ENCODE measurements at regions not wholly inside any gene's neighbourhood (a gene's known extent, or its start where the extent isn't known, plus 50 kb on each side); places are given as distances from the start of the nearest gene placed in this dataset.

- DNase-seq, result no peak
- Histone ChIP-seq H3K4me1 (peaks cover 23 to 32% (median 26%) of the 10 kb centered on the region in 4 donors), H3K9me3 (no peaks in the 10 kb centered on the region), H3K36me3 (no peaks in the 10 kb centered on the region), H3K27me3 (no peaks in the 10 kb centered on the region), H3K27ac (peak overlapping the region in 2 of 4 donors; percentile 80 to 86), H3K4me3 (no peak overlapping the region)
- in situ Hi-C loops (cut with MboI; ENCODE audit: low pct_ligation_motif_present in 1 of 4, low pct_unique_long_range_greater_than_20kb in 1 of 4, low sequenced_read_pairs in 3 of 4) (loop anchor here in 1 of 4 donors (10.0 kb wide), 1 partner anchor 88 kb away; no protein-coding TSS in a partner anchor), intact Hi-C loops (cut with DNase I; ENCODE audit: low total_unique reads) (loop anchor here (10.0 kb wide), 2 partner anchors 78 to 142 kb away; partner anchors contain the start of gene ABCA1)
- TF ChIP-seq POLR2A (IDR thresholded peaks at IDR 0.05), result no peak
- no peak for TF ChIP-seq POLR2AphosphoS5 (IDR thresholded peaks at IDR 0.05)
- no peak for TF ChIP-seq CTCF (IDR thresholded peaks at IDR 0.05)
- no peak for TF ChIP-seq EP300 (IDR thresholded peaks at IDR 0.05; ENCODE audit: low read depth)
- 70 to 84% methylated on average over 5 of the region's 5 CpGs for WGBS, 2 donors (ENCODE audit: low coverage in 1 of 2)
These were observed 138.4 kb upstream of the ABCA1 start for GRCh38 chr9:105066275-105066865.

GRCh38 chr9:105067895-105068580, 140.1 kb upstream of the ABCA1 start:
- no peaks in the 10 kb centered on the region for H3K36me3 ChIP-seq
- no peak for DNase-seq
- H3K27me3 ChIP-seq, result no peaks in the 10 kb centered on the region
- no peaks in the 10 kb centered on the region for H3K9me3 ChIP-seq
- no peak overlapping the region for H3K27ac ChIP-seq
- 72 to 83% methylated on average over 3 of the region's 3 CpGs for WGBS, 2 donors (ENCODE audit: low coverage in 1 of 2)
- in situ Hi-C loops (cut with MboI; ENCODE audit: low pct_ligation_motif_present in 1 of 4, low pct_unique_long_range_greater_than_20kb in 1 of 4, low sequenced_read_pairs in 3 of 4) (loop anchor here in 1 of 4 donors (10.0 kb wide), 1 partner anchor 87 kb away; no protein-coding TSS in a partner anchor), intact Hi-C loops (cut with DNase I; ENCODE audit: low total_unique reads) (loop anchor here (10.0 kb wide), 2 partner anchors 77 to 143 kb away; partner anchors contain the start of gene ABCA1)
- no peak overlapping the region for H3K4me3 ChIP-seq
- TF ChIP-seq CTCF (IDR thresholded peaks at IDR 0.05) (no peak), EP300 (IDR thresholded peaks at IDR 0.05; ENCODE audit: low read depth) (no peak), POLR2AphosphoS5 (IDR thresholded peaks at IDR 0.05) (no peak), POLR2A (IDR thresholded peaks at IDR 0.05) (no peak)
- peaks cover 23 to 32% (median 26%) of the 10 kb centered on the region in 4 donors for H3K4me1 ChIP-seq

- in situ Hi-C loops (cut with MboI; ENCODE audit: low pct_ligation_motif_present in 1 of 4, low pct_unique_long_range_greater_than_20kb in 1 of 4, low sequenced_read_pairs in 3 of 4), result loop anchor here in 1 of 4 donors (10.0 kb wide), 1 partner anchor 86 kb away; no protein-coding TSS in a partner anchor
- Histone ChIP-seq H3K4me1 (peaks cover 13 to 22% (median 16%) of the 10 kb centered on the region in 4 donors), H3K36me3 (no peaks in the 10 kb centered on the region), H3K9me3 (no peaks in the 10 kb centered on the region), H3K27ac (no peak overlapping the region), H3K4me3 (no peak overlapping the region), H3K27me3 (no peaks in the 10 kb centered on the region)
- intact Hi-C loops (cut with DNase I; ENCODE audit: low total_unique reads), result loop anchor here (10.0 kb wide), 2 partner anchors 76 to 144 kb away; partner anchors contain the start of gene ABCA1
- no peak for TF ChIP-seq EP300 (IDR thresholded peaks at IDR 0.05; ENCODE audit: low read depth)
- no peak for TF ChIP-seq POLR2AphosphoS5 (IDR thresholded peaks at IDR 0.05)
- TF ChIP-seq POLR2A (IDR thresholded peaks at IDR 0.05), result no peak
- TF ChIP-seq CTCF (IDR thresholded peaks at IDR 0.05), result no peak
- 88 to 97% methylated on average over 3 to 5 of the region's 5 CpGs for WGBS, 2 donors (ENCODE audit: low coverage in 1 of 2)
- DNase-seq, result no peak
These were observed 141.3 kb upstream of the ABCA1 start for GRCh38 chr9:105069285-105069684.

GRCh38 chr9:105069696-105070095, 141.7 kb upstream of the ABCA1 start:
- Histone ChIP-seq H3K36me3 (no peaks in the 10 kb centered on the region), H3K4me1 (peaks cover 10 to 18% (median 13%) of the 10 kb centered on the region in 4 donors), H3K4me3 (no peak overlapping the region), H3K27ac (no peak overlapping the region), H3K27me3 (no peaks in the 10 kb centered on the region), H3K9me3 (no peaks in the 10 kb centered on the region)
- WGBS, 2 donors (ENCODE audit: low coverage in 1 of 2), result 60 to 100% methylated on average over 1 of the region's 1 CpG
- in situ Hi-C loops (cut with MboI; ENCODE audit: low pct_ligation_motif_present in 1 of 4, low pct_unique_long_range_greater_than_20kb in 1 of 4, low sequenced_read_pairs in 3 of 4), result loop anchor here in 1 of 4 donors (10.0 kb wide), 1 partner anchor 85 kb away; no protein-coding TSS in a partner anchor
- TF ChIP-seq POLR2AphosphoS5 (IDR thresholded peaks at IDR 0.05) (no peak), CTCF (IDR thresholded peaks at IDR 0.05) (no peak), EP300 (IDR thresholded peaks at IDR 0.05; ENCODE audit: low read depth) (no peak), POLR2A (IDR thresholded peaks at IDR 0.05) (no peak)
- intact Hi-C loops (cut with DNase I; ENCODE audit: low total_unique reads), result loop anchor here (10.0 kb wide), 2 partner anchors 75 to 145 kb away; partner anchors contain the start of gene ABCA1
- DNase-seq, result no peak
